SK-N-SH treated with all-trans-retinoic acid at 6 μM for 48 hours (cell line): ENCODE measurements at regions not wholly inside any gene's neighbourhood (a gene's known extent, or its start where the extent isn't known, plus 50 kb on each side); places are given as distances from the start of the nearest gene placed in this dataset.

Experiments used
- ARNTL ChIP-seq: fragments of 450-650 bp; formaldehyde crosslinking; IDR thresholded peaks from 2 replicates; pipeline ENCODE4 v1.5.0; 2020; ENCODE audit warnings: low read depth, mild to moderate bottlenecking, moderate library complexity, borderline replicate concordance
- ESRRG ChIP-seq: fragments of 250-450 bp; sonication (Bioruptor Pico); IDR thresholded peaks from 2 replicates; pipeline ENCODE4 v1.6.1; 2021; ENCODE audit warnings: mild to moderate bottlenecking
- OSR1 ChIP-seq: fragments of 250-450 bp; sonication (Bioruptor Pico); IDR thresholded peaks from 2 replicates; pipeline ENCODE4 v1.8.0; 2022; ENCODE audit warnings: moderate library complexity, mild to moderate bottlenecking, inconsistent platforms
- SNAI2 ChIP-seq: fragments of 250-450 bp; sonication (Bioruptor Pico); IDR thresholded peaks from 2 replicates; pipeline ENCODE4 v1.5.0; 2020; ENCODE audit warnings: mild to moderate bottlenecking, moderate library complexity
- ZFP3 ChIP-seq: fragments of 250-450 bp; sonication (Bioruptor Pico); IDR thresholded peaks from 2 replicates; pipeline ENCODE4 v1.5.0; 2020; ENCODE audit warnings: mild to moderate bottlenecking, moderate library complexity
- ZNF565 ChIP-seq: fragments of 450-650 bp; formaldehyde crosslinking; conservative IDR thresholded peaks from 2 replicates; pipeline ENCODE4 v1.5.0; 2020; ENCODE audit warnings: low read depth, mild to moderate bottlenecking, moderate library complexity
- ZNF70 ChIP-seq: fragments of 450-650 bp; formaldehyde crosslinking; IDR thresholded peaks from 2 replicates; pipeline ENCODE4 v1.5.0; 2020; ENCODE audit warnings: mild to moderate bottlenecking, moderate library complexity
- TF ChIP-seq, protein P1 (sequence below): fragments of 250-450 bp; sonication (Bioruptor Pico); IDR thresholded peaks from 2 replicates; pipeline ENCODE4 v1.8.0; 2020; ENCODE audit warnings: mild to moderate bottlenecking, moderate library complexity, borderline replicate concordance
- TF ChIP-seq, protein P2 (sequence below): fragments of 250-450 bp; sonication (Bioruptor Pico); IDR thresholded peaks from 2 replicates; pipeline ENCODE4 v1.5.1; 2020; ENCODE audit warnings: low read depth, mild to moderate bottlenecking, moderate library complexity

DNA sequence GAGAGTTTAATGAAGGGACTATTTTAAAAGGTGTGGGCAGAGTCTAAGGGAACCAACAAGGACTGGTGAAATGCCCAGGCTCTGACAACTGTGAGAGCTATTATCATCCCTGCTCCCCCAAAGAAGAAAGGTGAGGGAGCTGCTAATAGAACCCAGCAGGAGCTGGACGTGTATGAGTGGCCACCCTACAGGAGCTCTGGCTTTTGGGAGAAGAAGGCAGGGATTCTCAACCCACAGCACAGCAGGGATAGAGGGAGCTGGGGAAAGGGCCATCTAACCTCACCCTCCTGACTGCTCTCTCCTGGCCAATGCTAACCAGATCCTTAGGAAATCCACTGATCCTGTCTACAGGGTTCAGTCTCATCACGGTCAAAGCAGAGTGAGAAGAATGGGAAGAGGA is 57.1 kb downstream of the GRIN2B start:
- TF ChIP-seq OSR1 (no peak), ZFP3 (CRISPR knock-in tag) (no peak), ZNF565 (CRISPR knock-in tag) (no peak), ZNF70 (CRISPR knock-in tag) (no peak), ESRRG (CRISPR knock-in tag) (no peak), SNAI2 (CRISPR knock-in tag) (no peak), ARNTL (CRISPR knock-in tag) (no peak)
- TF ChIP-seq, protein P1, sequence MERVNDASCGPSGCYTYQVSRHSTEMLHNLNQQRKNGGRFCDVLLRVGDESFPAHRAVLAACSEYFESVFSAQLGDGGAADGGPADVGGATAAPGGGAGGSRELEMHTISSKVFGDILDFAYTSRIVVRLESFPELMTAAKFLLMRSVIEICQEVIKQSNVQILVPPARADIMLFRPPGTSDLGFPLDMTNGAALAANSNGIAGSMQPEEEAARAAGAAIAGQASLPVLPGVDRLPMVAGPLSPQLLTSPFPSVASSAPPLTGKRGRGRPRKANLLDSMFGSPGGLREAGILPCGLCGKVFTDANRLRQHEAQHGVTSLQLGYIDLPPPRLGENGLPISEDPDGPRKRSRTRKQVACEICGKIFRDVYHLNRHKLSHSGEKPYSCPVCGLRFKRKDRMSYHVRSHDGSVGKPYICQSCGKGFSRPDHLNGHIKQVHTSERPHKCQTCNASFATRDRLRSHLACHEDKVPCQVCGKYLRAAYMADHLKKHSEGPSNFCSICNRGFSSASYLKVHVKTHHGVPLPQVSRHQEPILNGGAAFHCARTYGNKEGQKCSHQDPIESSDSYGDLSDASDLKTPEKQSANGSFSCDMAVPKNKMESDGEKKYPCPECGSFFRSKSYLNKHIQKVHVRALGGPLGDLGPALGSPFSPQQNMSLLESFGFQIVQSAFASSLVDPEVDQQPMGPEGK (CRISPR knock-in tag), result no peak
- TF ChIP-seq, protein P2, sequence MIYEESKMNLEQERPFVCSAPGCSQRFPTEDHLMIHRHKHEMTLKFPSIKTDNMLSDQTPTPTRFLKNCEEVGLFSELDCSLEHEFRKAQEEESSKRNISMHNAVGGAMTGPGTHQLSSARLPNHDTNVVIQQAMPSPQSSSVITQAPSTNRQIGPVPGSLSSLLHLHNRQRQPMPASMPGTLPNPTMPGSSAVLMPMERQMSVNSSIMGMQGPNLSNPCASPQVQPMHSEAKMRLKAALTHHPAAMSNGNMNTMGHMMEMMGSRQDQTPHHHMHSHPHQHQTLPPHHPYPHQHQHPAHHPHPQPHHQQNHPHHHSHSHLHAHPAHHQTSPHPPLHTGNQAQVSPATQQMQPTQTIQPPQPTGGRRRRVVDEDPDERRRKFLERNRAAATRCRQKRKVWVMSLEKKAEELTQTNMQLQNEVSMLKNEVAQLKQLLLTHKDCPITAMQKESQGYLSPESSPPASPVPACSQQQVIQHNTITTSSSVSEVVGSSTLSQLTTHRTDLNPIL (CRISPR knock-in tag), result no peak
